ENCODE measurements at regions not wholly inside any gene's neighbourhood (a gene's known extent, or its start where the extent isn't known, plus 50 kb on each side); places are given as distances from the start of the nearest gene placed in this dataset.

DNA sequence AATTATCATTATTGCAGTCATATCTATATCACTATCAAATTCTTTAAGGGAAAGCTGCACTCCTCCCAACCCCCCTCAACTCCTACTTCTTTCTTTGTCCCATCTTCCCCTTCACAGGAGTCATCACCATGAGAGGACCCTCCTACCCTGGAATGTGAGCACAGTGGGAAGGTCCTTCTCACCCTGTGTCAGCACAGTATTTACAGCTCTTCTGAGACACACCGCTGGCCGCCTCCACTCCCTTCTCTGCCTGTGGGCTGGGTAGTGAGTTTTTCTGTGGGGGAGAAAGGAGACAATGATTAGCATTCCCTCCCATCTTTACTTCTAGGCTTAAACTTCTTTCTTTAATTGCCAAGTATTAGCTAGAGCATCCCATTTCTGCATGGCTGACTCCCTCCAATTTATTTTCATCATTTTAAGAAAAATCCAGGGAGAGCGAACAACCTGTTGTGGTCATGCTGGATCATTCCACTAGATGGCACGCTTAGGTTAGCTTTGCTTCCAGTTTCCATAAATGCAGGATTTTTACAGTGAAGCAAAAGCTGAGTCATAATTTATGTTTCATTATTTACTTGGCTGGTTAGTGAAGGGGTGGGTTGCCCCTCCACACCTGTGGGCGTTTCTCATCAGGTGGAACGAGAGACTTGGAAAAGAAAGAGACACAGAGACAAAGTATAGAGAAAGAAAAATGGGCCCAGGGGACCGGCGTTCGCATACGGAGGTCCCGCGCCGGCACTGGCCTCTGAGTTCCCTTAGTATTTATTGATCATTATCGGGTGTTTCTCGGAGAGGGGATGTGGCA is 188.5 kb downstream of the ALX1 start:
- H3K9ac ChIP-seq (replicated peaks in 1 of 4; ENCODE audit: extremely low read depth in 1 of 4, low read depth in 3 of 4, low read length in 3 of 4), result no peak overlapping the region; a peak in 1 of 7 replicates
- H3K27ac ChIP-seq (ENCODE audit: low read depth, low read length), result no peak overlapping the region; the same call in 1 of the 2 replicates
- no peaks in the 10 kb centered on the region for H3K9me3 ChIP-seq (ENCODE audit: insufficient read depth in 2 of 2, low read depth in 1 of 2, low read length in 1 of 2)
- H2BK15ac ChIP-seq (ENCODE audit: low read length), result no peak overlapping the region
- H2AFZ ChIP-seq (ENCODE audit: low read length), result peak overlapping the region; percentile 95
- POLR2A ChIA-PET (ENCODE audit: partially characterized antibody), result no interaction called here
- H2BK5ac ChIP-seq (ENCODE audit: low read depth, low read length), result peak overlapping the region; percentile 76; the same call in 1 of the 2 replicates
- H3K23me2 ChIP-seq (ENCODE audit: low read depth, low read length), result no peaks in the 10 kb centered on the region; the same call in 1 of the 2 replicates
- H3K4me1 ChIP-seq (replicated peaks in 1 of 4; ENCODE audit: control insufficient read depth in 3 of 4, insufficient read depth in 4 of 4, low read length in 3 of 4), result peaks cover 0 to 3% (median 1%) of the 10 kb centered on the region in 4 experiments; a peak in 3 of 7 replicates
- no peaks in the 10 kb centered on the region for H3K79me2 ChIP-seq (ENCODE audit: control insufficient read depth in 1 of 2, insufficient read depth in 2 of 2, low read length in 2 of 2)
- DNase-seq (ENCODE audit: low read depth in 1 of 2, low spot score in 2 of 2) (peak in 1 of 2 experiments; percentile 67), FAIRE-seq (peak; percentile 87)
- CTCF ChIA-PET (ENCODE audit: partially characterized antibody), result interaction anchor here (0.6 to 2.0 kb wide), 41 partner anchors 8 to 482 kb away, joined by 3 to 20 read pairs (median 4); partner anchors contain the start of gene NTS
- H3K4me2 ChIP-seq (ENCODE audit: insufficient read depth in 1 of 2, low read depth in 2 of 2, low read length in 2 of 2), result peak overlapping the region; percentile 46 to 55
- H3K4ac ChIP-seq (replicated peaks; ENCODE audit: insufficient read length, low read depth, low read length), result no peak overlapping the region
- H4K91ac ChIP-seq (replicated peaks; ENCODE audit: insufficient read length, low read length), result no peak overlapping the region
- H3K27me3 ChIP-seq (replicated peaks in 1 of 4; ENCODE audit: control insufficient read depth in 3 of 4, extremely low read depth in 1 of 4, insufficient read depth in 3 of 4, low read length in 3 of 4), result no peaks in the 10 kb centered on the region
- H3K23ac ChIP-seq (ENCODE audit: insufficient read length), result no peak overlapping the region
- H4K20me1 ChIP-seq (replicated peaks in 1 of 2; ENCODE audit: control insufficient read depth in 1 of 2, insufficient read depth in 2 of 2, low read length in 2 of 2), result no peaks in the 10 kb centered on the region
- peak overlapping the region; percentile 27 for H2BK120ac ChIP-seq (replicated peaks; ENCODE audit: low read depth, low read length)
- H2BK12ac ChIP-seq (ENCODE audit: low read depth, low read length), result peak overlapping the region; percentile 2; the same call in 1 of the 2 replicates
- peak overlapping the region; percentile 33 for H4K5ac ChIP-seq (ENCODE audit: insufficient read length, low read depth, low read length)
- no peaks in the 10 kb centered on the region for H3K79me1 ChIP-seq (ENCODE audit: low read depth, low read length)
- 22% methylated on average over 15 of the region's 15 CpGs; no CpG with 5 or more reads in 1 of the 2 experiments for WGBS, 2 experiments (ENCODE audit: extremely low coverage in 1 of 2, insufficient coverage in 1 of 2, insufficient read length in 1 of 2, insufficient replicate concordance in 2 of 2, low coverage in 1 of 2, low lambda C conversion rate in 2 of 2, missing lambda C conversion rate in 1 of 2)
- no peak overlapping the region for H3K14ac ChIP-seq (ENCODE audit: insufficient read length)
- no peak overlapping the region for H4K8ac ChIP-seq (ENCODE audit: extremely low read depth, insufficient read depth, low read length)
- H3K18ac ChIP-seq (ENCODE audit: extremely low read depth, low read length), result no peak overlapping the region
- H2AK5ac ChIP-seq (ENCODE audit: low read depth, low read length), result 0 out of 2 replicates have a peak overlapping the region, but pooled peaks have one; percentile 30
- no peak overlapping the region for H2BK20ac ChIP-seq (ENCODE audit: low read length)
- H3K56ac ChIP-seq (replicated peaks; ENCODE audit: insufficient read length, low read depth, low read length), result no peak overlapping the region
- H3K4me3 ChIP-seq (ENCODE audit: extremely low read depth in 1 of 4, insufficient read depth in 2 of 4, low read depth in 3 of 4, low read length in 4 of 4), result peak overlapping the region; percentile 20 to 60 (median 32); a peak in 6 of 8 replicates
- H3K36me3 ChIP-seq (ENCODE audit: control insufficient read depth in 2 of 4, insufficient read depth in 4 of 4, low read length in 3 of 4), result no peaks in the 10 kb centered on the region
- TF ChIP-seq BACH1 (IDR thresholded peaks at IDR 0.05; ENCODE audit: low read length) (peak; percentile 78), CTBP2 (IDR thresholded peaks at IDR 0.05; ENCODE audit: borderline replicate concordance, insufficient read depth, insufficient read length, low read length) (no peak), TEAD4 (IDR thresholded peaks at IDR 0.05; ENCODE audit: low read depth, low read length) (peak; percentile 43; the same call in 1 of the 2 replicates), MAFK (IDR thresholded peaks at IDR 0.05; ENCODE audit: low read depth, low read length) (peak; percentile 52; the same call in 1 of the 2 replicates)
- TF ChIP-seq, protein P1, sequence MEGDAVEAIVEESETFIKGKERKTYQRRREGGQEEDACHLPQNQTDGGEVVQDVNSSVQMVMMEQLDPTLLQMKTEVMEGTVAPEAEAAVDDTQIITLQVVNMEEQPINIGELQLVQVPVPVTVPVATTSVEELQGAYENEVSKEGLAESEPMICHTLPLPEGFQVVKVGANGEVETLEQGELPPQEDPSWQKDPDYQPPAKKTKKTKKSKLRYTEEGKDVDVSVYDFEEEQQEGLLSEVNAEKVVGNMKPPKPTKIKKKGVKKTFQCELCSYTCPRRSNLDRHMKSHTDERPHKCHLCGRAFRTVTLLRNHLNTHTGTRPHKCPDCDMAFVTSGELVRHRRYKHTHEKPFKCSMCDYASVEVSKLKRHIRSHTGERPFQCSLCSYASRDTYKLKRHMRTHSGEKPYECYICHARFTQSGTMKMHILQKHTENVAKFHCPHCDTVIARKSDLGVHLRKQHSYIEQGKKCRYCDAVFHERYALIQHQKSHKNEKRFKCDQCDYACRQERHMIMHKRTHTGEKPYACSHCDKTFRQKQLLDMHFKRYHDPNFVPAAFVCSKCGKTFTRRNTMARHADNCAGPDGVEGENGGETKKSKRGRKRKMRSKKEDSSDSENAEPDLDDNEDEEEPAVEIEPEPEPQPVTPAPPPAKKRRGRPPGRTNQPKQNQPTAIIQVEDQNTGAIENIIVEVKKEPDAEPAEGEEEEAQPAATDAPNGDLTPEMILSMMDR (IDR thresholded peaks at IDR 0.05; ENCODE audit: control extremely low read depth in 1 of 3, insufficient read depth in 1 of 3, low read depth in 1 of 3, low read length in 3 of 3), result peak in 2 of 3 experiments; percentile 72 to 75; a peak in 3 of 4 replicates
- TF ChIP-seq, protein P2, sequence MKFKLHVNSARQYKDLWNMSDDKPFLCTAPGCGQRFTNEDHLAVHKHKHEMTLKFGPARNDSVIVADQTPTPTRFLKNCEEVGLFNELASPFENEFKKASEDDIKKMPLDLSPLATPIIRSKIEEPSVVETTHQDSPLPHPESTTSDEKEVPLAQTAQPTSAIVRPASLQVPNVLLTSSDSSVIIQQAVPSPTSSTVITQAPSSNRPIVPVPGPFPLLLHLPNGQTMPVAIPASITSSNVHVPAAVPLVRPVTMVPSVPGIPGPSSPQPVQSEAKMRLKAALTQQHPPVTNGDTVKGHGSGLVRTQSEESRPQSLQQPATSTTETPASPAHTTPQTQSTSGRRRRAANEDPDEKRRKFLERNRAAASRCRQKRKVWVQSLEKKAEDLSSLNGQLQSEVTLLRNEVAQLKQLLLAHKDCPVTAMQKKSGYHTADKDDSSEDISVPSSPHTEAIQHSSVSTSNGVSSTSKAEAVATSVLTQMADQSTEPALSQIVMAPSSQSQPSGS (IDR thresholded peaks at IDR 0.05; ENCODE audit: low read length), result no peak
